Endothelial cell of umbilical vein (primary cell): ENCODE measurements at regions not wholly inside any gene's neighbourhood (a gene's known extent, or its start where the extent isn't known, plus 50 kb on each side); places are given as distances from the start of the nearest gene placed in this dataset.

Experiments used
- BruUV-seq: library from RNA; stranded (reverse); fragments of 400-500 nt; replicated peaks from 2 replicates; lab custom pipeline; 2021; lab: Mats Ljungman, UMichigan
- CTCF ChIA-PET: fragments of 300-600, 350-600 bp; sonication (Branson Sonifier 250); formaldehyde crosslinking; loops from one replicate; lab custom pipeline; 2021; ENCODE audit warnings: antibody characterized with exemption, inconsistent platforms; lab: Charles Lee
- POLR2A ChIA-PET: fragments of 300-600, 350-600 bp; sonication (Branson Sonifier 250); formaldehyde crosslinking; loops from one replicate; lab custom pipeline; 2021; ENCODE audit warnings: antibody characterized with exemption, inconsistent platforms; lab: Charles Lee
- DNase-seq: peaks from one replicate; pipeline ENCODE4 v3.0.0-alpha.2; 2011; ENCODE audit warnings: low read depth, low spot score
- FAIRE-seq: peaks from 2 replicates; lab custom pipeline; 2011; peaks lifted over from hg19 to GRCh38; lab: Jason Lieb, UNC
- H2AFZ ChIP-seq: 2 replicates; pipeline ENCODE4 v1.6.0; 2012; ENCODE audit warnings: low read depth, low read length, control low read depth, inconsistent platforms
- H3K27ac ChIP-seq: 2 replicates; pipeline ENCODE4 v1.5.1; 2011; ENCODE audit warnings: low read depth, mild to moderate bottlenecking, control low read depth, low read length, moderate library complexity; ENCODE audit not compliant: insufficient read depth
- H3K27me3 ChIP-seq, 2 experiments: 2 replicates each; pipeline versions ENCODE4 v1.6.0 to v1.6.1; 2011; ENCODE audit warnings: low read length in 2 of 2, mixed read lengths in 1 of 2; ENCODE audit not compliant: control insufficient read depth in 2 of 2, insufficient read depth in 2 of 2
- H3K36me3 ChIP-seq, 2 experiments: 2 replicates in 1 of 2; 3 replicates in 1 of 2; pipeline ENCODE4 v1.5.1; 2011; ENCODE audit warnings: low read length in 2 of 2, mild to moderate bottlenecking in 1 of 2, moderate library complexity in 1 of 2; ENCODE audit not compliant: control insufficient read depth in 2 of 2, insufficient read depth in 2 of 2; ENCODE audit errors: extremely low read depth in 1 of 2
- H3K4me1 ChIP-seq: 3 replicates; pipeline ENCODE4 v1.5.1; 2011; ENCODE audit warnings: mild to moderate bottlenecking, low read length; ENCODE audit not compliant: control insufficient read depth, insufficient read depth; ENCODE audit errors: extremely low read depth
- H3K4me2 ChIP-seq: 2 replicates; pipeline ENCODE4 v1.6.1; 2011; ENCODE audit warnings: low read length, control low read depth, mixed read lengths; ENCODE audit not compliant: insufficient read depth
- H3K4me3 ChIP-seq, 3 experiments: fragments of 200-600 bp in 1 of 3; sonication (generic), shearing (Covaris generic) in 1 of 3; replicated peaks in 1 of 3; 2 replicates each; pipeline ENCODE4 v1.5.1; 2011 to 2016; ENCODE audit warnings: control low read depth in 3 of 3, low read length in 3 of 3, mild to moderate bottlenecking in 2 of 3, inconsistent platforms in 1 of 3, low read depth in 1 of 3, moderate library complexity in 1 of 3; ENCODE audit not compliant: insufficient read depth in 1 of 3
- H3K79me2 ChIP-seq: 2 replicates; pipeline ENCODE4 v1.6.0; 2012; ENCODE audit warnings: low read length, inconsistent platforms; ENCODE audit not compliant: control insufficient read depth, insufficient read depth
- H3K9ac ChIP-seq: replicated peaks from 2 replicates; pipeline ENCODE3; 2011; ENCODE audit warnings: low read length, control low read depth; ENCODE audit not compliant: insufficient read depth; ENCODE audit errors: extremely low read depth
- H3K9me1 ChIP-seq: replicated peaks from 3 replicates; pipeline ENCODE4 v1.6.0; 2011; ENCODE audit warnings: mild to moderate bottlenecking, low read length; ENCODE audit not compliant: control insufficient read depth, insufficient read depth; ENCODE audit errors: extremely low read depth
- H3K9me3 ChIP-seq: replicated peaks from 2 replicates; pipeline ENCODE4 v1.5.1; 2012; ENCODE audit warnings: low read length, inconsistent platforms; ENCODE audit not compliant: control insufficient read depth, insufficient read depth
- H4K20me1 ChIP-seq: replicated peaks from 2 replicates; pipeline ENCODE3; 2011; ENCODE audit warnings: mild to moderate bottlenecking, low read length; ENCODE audit not compliant: control insufficient read depth, insufficient read depth; ENCODE audit errors: extremely low read depth
- CTCF ChIP-seq, 2 donors: IDR thresholded peaks; 1 replicate in 1 of 2; 2 replicates in 1 of 2; pipeline ENCODE4 v1.5.1; 2011; ENCODE audit warnings: low read length in 2 of 2, mild to moderate bottlenecking in 2 of 2, moderate library complexity in 2 of 2, control low read depth in 1 of 2, inconsistent platforms in 1 of 2, low read depth in 1 of 2; ENCODE audit not compliant: insufficient read depth in 1 of 2; ENCODE audit errors: extremely low read depth in 1 of 2
- EZH2 ChIP-seq: IDR thresholded peaks from 2 replicates; pipeline ENCODE4 v1.6.1; 2012; ENCODE audit warnings: borderline replicate concordance, low read depth, mild to moderate bottlenecking, moderate library complexity, low read length, inconsistent platforms; ENCODE audit not compliant: severe bottlenecking
- FOS ChIP-seq: IDR thresholded peaks from 2 replicates; pipeline ENCODE4 v1.6.1; 2011; ENCODE audit warnings: mild to moderate bottlenecking, low read length, moderate library complexity, borderline replicate concordance; ENCODE audit not compliant: insufficient read depth
- GATA2 ChIP-seq: IDR thresholded peaks from 2 replicates; pipeline ENCODE4 v1.7.0; 2011; ENCODE audit warnings: low read depth, mild to moderate bottlenecking, moderate library complexity, mixed read lengths, low read length; ENCODE audit not compliant: insufficient read length, insufficient read depth
- JUN ChIP-seq: IDR thresholded peaks from 2 replicates; pipeline ENCODE4 v1.6.1; 2011; ENCODE audit warnings: borderline replicate concordance, low read depth; ENCODE audit not compliant: insufficient read length, insufficient read depth
- MYC ChIP-seq: IDR thresholded peaks from one replicate; pipeline ENCODE4 v1.6.1; 2011; ENCODE audit warnings: mild to moderate bottlenecking, low read depth, low read length
- POLR2A ChIP-seq: IDR thresholded peaks from 2 replicates; pipeline ENCODE4 v1.6.1; 2012; ENCODE audit warnings: low read depth, mild to moderate bottlenecking, control low read depth, low read length
- POLR2AphosphoS5 ChIP-seq: IDR thresholded peaks from 2 replicates; pipeline ENCODE4 v1.6.1; 2012; ENCODE audit warnings: low read depth, mild to moderate bottlenecking, control low read depth, low read length, moderate library complexity; ENCODE audit not compliant: insufficient read depth
- dilution Hi-C: fragments of 300-500 bp; cut with MboI; formaldehyde crosslinking; loops from one replicate; pipeline ENCODE4 v1.15.0; 2019; ENCODE audit warnings: low sequenced_read_pairs; ENCODE audit not compliant: extremely low pct_ligation_motif_present
- intact Hi-C: fragments of 100-400 bp; cut with micrococcal nuclease; formaldehyde crosslinking; loops from one replicate; pipeline ENCODE4 v1.10.0; 2022
- TF ChIP-seq, protein P1 (sequence below): IDR thresholded peaks from 2 replicates; pipeline ENCODE4 v1.6.1; 2011; ENCODE audit not compliant: insufficient read depth, insufficient read length

DNA sequence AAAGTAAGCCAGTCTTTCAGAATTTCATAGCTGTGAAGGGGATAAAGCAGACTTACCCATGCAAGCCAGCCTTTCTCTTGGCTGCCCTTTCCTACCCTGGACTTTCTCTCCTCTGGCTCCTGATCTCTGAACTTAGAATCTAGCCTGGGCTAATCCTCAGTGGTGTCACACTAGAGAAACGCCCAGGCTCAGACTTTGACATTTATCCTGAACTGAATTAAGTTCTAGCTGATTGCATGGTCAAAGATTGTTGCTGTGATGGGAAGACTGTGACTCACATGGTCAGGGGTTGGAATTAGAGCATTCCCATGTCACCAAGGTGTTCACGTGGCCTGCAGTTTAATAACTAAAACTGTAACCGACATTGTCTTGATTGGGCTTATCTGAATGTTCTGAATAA lies 469.5 kb upstream of the FAT1 start:
- TF ChIP-seq GATA2 (no peak), CTCF (IDR thresholded peaks at IDR 0.05; ENCODE audit: extremely low read depth in 1 of 2, insufficient read depth in 1 of 2, low read depth in 1 of 2, low read length in 2 of 2) (no peak), POLR2A (no peak), FOS (no peak)
- TF ChIP-seq, protein P1, sequence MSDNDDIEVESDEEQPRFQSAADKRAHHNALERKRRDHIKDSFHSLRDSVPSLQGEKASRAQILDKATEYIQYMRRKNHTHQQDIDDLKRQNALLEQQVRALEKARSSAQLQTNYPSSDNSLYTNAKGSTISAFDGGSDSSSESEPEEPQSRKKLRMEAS, result no peak
- dilution Hi-C loops, result no loop called here

DNA sequence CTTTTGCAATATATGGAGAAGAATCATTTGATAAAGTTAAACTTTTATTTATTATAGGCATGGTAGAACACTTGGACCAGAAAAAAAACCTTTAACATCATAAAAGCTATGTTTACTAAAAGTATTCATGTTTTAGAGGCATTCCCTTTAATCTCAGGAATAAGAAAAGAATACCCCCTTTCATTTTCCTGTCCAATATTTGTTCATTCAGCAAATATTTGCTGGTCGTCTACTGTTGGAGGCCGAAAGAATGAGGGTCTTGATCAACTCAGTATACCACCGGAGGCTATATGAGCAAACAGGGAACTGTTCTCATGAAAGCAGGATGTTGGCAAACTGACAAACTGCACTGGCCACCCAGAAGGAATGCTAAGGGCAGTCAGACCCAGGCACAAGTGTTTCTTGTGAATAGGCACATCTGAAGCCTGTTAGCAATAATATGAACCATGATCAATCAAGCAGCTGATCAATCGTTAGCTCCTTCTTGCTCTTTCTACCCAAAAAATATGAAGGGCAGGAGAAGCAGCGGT lies 480.8 kb upstream of the FAT1 start:
- dilution Hi-C loops, result no loop called here
- Histone ChIP-seq H2AFZ (no peak overlapping the region), H4K20me1 (no peaks in the 10 kb centered on the region), H3K9me3 (peaks cover 3% of the 10 kb centered on the region), H3K4me1 (no peaks in the 10 kb centered on the region), H3K9me1 (no peaks in the 10 kb centered on the region), H3K9ac (no peak overlapping the region), H3K36me3 (no peaks in the 10 kb centered on the region), H3K27me3 (no peaks in the 10 kb centered on the region), H3K79me2 (no peaks in the 10 kb centered on the region), H3K4me2 (no peak overlapping the region), H3K4me3 (no peak overlapping the region), H3K27ac (no peak overlapping the region)
- FAIRE-seq (no peak), DNase-seq (no peak)
- TF ChIP-seq MYC (no peak), POLR2AphosphoS5 (no peak), POLR2A (no peak), CTCF (IDR thresholded peaks at IDR 0.05; ENCODE audit: extremely low read depth in 1 of 2, insufficient read depth in 1 of 2, low read depth in 1 of 2, low read length in 2 of 2) (no peak), JUN (no peak), FOS (no peak), GATA2 (no peak), EZH2 (no peak)
- TF ChIP-seq, protein P1, result no peak
- CTCF ChIA-PET, result no interaction called here
- BruUV-seq, result no TSS peak
- intact Hi-C loops, result no loop called here
- POLR2A ChIA-PET, result no interaction called here

More for the DNA sequence above, 469.5 kb upstream of the FAT1 start:
- Histone ChIP-seq H3K9me3 (no peaks in the 10 kb centered on the region), H3K36me3 (no peaks in the 10 kb centered on the region), H3K4me2 (no peak overlapping the region), H3K4me1 (no peaks in the 10 kb centered on the region), H4K20me1 (no peaks in the 10 kb centered on the region), H3K27ac (no peak overlapping the region), H3K9me1 (no peaks in the 10 kb centered on the region), H3K4me3 (no peak overlapping the region), H3K79me2 (no peaks in the 10 kb centered on the region), H3K27me3 (no peaks in the 10 kb centered on the region), H3K9ac (no peak overlapping the region), H2AFZ (no peak overlapping the region)
- intact Hi-C loops, result no loop called here
- ChIA-PET CTCF (no interaction called here), POLR2A (no interaction called here)
- no peak for DNase-seq
- FAIRE-seq, result no peak
- BruUV-seq, result no TSS peak
